B cell (primary cell): ENCODE measurements at regions not wholly inside any gene's neighbourhood (a gene's known extent, or its start where the extent isn't known, plus 50 kb on each side); places are given as distances from the start of the nearest gene placed in this dataset.

Source experiments
- ATAC-seq: fragments of 200-7000 bp; cut with Tn5 transposase; one replicate; pipeline ENCODE4 v1.10.0; 2021; ENCODE audit warnings: low read depth, mild to moderate bottlenecking, moderate number of reproducible peaks, moderate library complexity
- CTCF ChIA-PET: fragments of 350-600 bp; sonication (Branson Sonifier 250); formaldehyde crosslinking; loops from one replicate; lab custom pipeline; 2021; ENCODE audit warnings: antibody characterized with exemption, inconsistent platforms; lab: Charles Lee
- POLR2A ChIA-PET: fragments of 350-600 bp; sonication (Branson Sonifier 250); formaldehyde crosslinking; loops from one replicate; lab custom pipeline; 2021; ENCODE audit warnings: antibody characterized with exemption; lab: Charles Lee
- DNase-seq: peaks from one replicate; pipeline ENCODE4 v3.0.0; 2013
- H2AFZ ChIP-seq: 2 replicates; pipeline ENCODE4 v1.6.1; 2012; ENCODE audit warnings: mild to moderate bottlenecking, low read depth, low read length; ENCODE audit not compliant: insufficient read depth, poor library complexity, severe bottlenecking
- H3K27ac ChIP-seq, 2 donors: 1 replicate in 1 of 2; 2 replicates in 1 of 2; pipeline ENCODE4 v1.5.1; 2012 to 2013; ENCODE audit warnings: low read length in 2 of 2, mild to moderate bottlenecking in 2 of 2, moderate library complexity in 1 of 2
- H3K27me3 ChIP-seq, 4 experiments: fragments of 200-600 bp in 1 of 4; sonication (generic) in 1 of 4; replicated peaks in 1 of 4; 1 replicate in 2 of 4; 2 replicates in 2 of 4; pipeline versions ENCODE4 v1.6.1 to v1.7.0; 2013 to 2016; ENCODE audit warnings: low read length in 3 of 4, mild to moderate bottlenecking in 2 of 4, mixed read lengths in 1 of 4, moderate library complexity in 1 of 4; ENCODE audit not compliant: insufficient read depth in 4 of 4, control insufficient read depth in 3 of 4; ENCODE audit errors: control extremely low read depth in 1 of 4
- H3K36me3 ChIP-seq, 2 experiments: replicated peaks in 1 of 2; 1 replicate in 1 of 2; 2 replicates in 1 of 2; pipeline versions ENCODE4 v1.6.1 to v1.7.1; 2013; ENCODE audit warnings: low read length in 1 of 2; ENCODE audit not compliant: insufficient read depth in 2 of 2, control insufficient read depth in 1 of 2; ENCODE audit errors: control extremely low read depth in 1 of 2, extremely low read depth in 1 of 2
- H3K4me1 ChIP-seq, 2 donors: fragments of 200-600 bp in 1 of 2; sonication (generic) in 1 of 2; 1 replicate in 1 of 2; 2 replicates in 1 of 2; pipeline versions ENCODE4 v1.5.1 to v1.6.1; 2013 to 2017; ENCODE audit warnings: low read length in 2 of 2; ENCODE audit not compliant: control insufficient read depth in 2 of 2, insufficient read depth in 2 of 2
- H3K4me2 ChIP-seq: replicated peaks from 2 replicates; pipeline ENCODE3; 2012; ENCODE audit warnings: mild to moderate bottlenecking, low read depth, low read length; ENCODE audit not compliant: poor library complexity, severe bottlenecking
- H3K4me3 ChIP-seq, 5 experiments: fragments of 200-600 bp in 1 of 5; sonication (generic) in 1 of 5; 1 replicate in 3 of 5; 2 replicates in 2 of 5; pipeline versions ENCODE4 v1.5.1 to v1.7.0; 2011 to 2016; ENCODE audit warnings: low read length in 4 of 5, mild to moderate bottlenecking in 4 of 5, low read depth in 2 of 5, control low read depth in 1 of 5, moderate library complexity in 1 of 5; ENCODE audit not compliant: insufficient read depth in 1 of 5; ENCODE audit errors: control extremely low read depth in 1 of 5, extremely low read depth in 1 of 5
- H3K79me2 ChIP-seq: fragments of 200-600 bp; sonication (generic); one replicate; pipeline ENCODE4 v1.6.0; 2016; ENCODE audit warnings: low read length; ENCODE audit not compliant: control insufficient read depth, insufficient read depth
- H3K9ac ChIP-seq: fragments of 200-600 bp; sonication (generic); 2 replicates; pipeline ENCODE4 v1.6.1; 2017; ENCODE audit warnings: mild to moderate bottlenecking, low read length, moderate library complexity
- H3K9me3 ChIP-seq, 3 donors: one replicate each; pipeline versions ENCODE4 v1.6.1 to v1.7.1; 2013; ENCODE audit warnings: low read length in 2 of 3; ENCODE audit not compliant: control insufficient read depth in 2 of 3, insufficient read depth in 1 of 3; ENCODE audit errors: control extremely low read depth in 1 of 3
- H4K20me1 ChIP-seq: 2 replicates; pipeline ENCODE4 v1.6.0; 2012; ENCODE audit warnings: mild to moderate bottlenecking, low read length; ENCODE audit not compliant: insufficient read depth, control insufficient read depth, poor library complexity, severe bottlenecking
- H3K27ac Mint-ChIP-seq: one replicate; pipeline ENCODE4 v1.8.0; 2021; ENCODE audit warnings: mixed read lengths
- H3K27me3 Mint-ChIP-seq: one replicate; pipeline ENCODE4 v1.8.0; 2021; ENCODE audit warnings: mixed read lengths
- H3K4me1 Mint-ChIP-seq: one replicate; pipeline ENCODE4 v1.8.0; 2021; ENCODE audit warnings: mixed read lengths
- H3K4me3 Mint-ChIP-seq: one replicate; pipeline ENCODE4 v1.8.0; 2021; ENCODE audit warnings: mixed read lengths
- H3K9me3 Mint-ChIP-seq: one replicate; pipeline ENCODE4 v1.8.0; 2022; ENCODE audit warnings: mixed read lengths; ENCODE audit not compliant: insufficient read depth
- CTCF ChIP-seq: fragments of 200-600 bp; IDR thresholded peaks from one replicate; pipeline ENCODE4 v1.8.0; 2022; ENCODE audit warnings: antibody characterized with exemption, mild to moderate bottlenecking
- EZH2 ChIP-seq: IDR thresholded peaks from 2 replicates; pipeline ENCODE4 v1.6.1; 2012; ENCODE audit warnings: borderline replicate concordance, low read depth, mild to moderate bottlenecking, moderate library complexity, low read length; ENCODE audit not compliant: insufficient read depth, poor library complexity, severe bottlenecking
- WGBS: methylation state at CpG from one replicate; pipeline ENCODE4 v1.1.5; 2013; ENCODE audit warnings: missing lambda C conversion rate; ENCODE audit not compliant: insufficient coverage; 5-methylcytosine and 5-hydroxymethylcytosine counted together
- intact Hi-C: fragments of 100-400 bp; cut with micrococcal nuclease; formaldehyde crosslinking; loops from one replicate; pipeline ENCODE4 v1.10.0; 2022

- no peak overlapping the region for H3K9ac ChIP-seq
- POLR2A ChIA-PET, result no interaction called here
- H3K4me3 ChIP-seq, result no peak overlapping the region
- no peak overlapping the region for H3K4me2 ChIP-seq
- no peak overlapping the region for H3K4me3 Mint-ChIP-seq
- 90% methylated on average over 2 of the region's 4 CpGs for whole genome bisulfite sequencing
- H3K27ac Mint-ChIP-seq, result no peak overlapping the region
- no peak for ATAC-seq
- no peaks in the 10 kb centered on the region for H3K9me3 ChIP-seq
- H3K27me3 ChIP-seq, result no peaks in the 10 kb centered on the region
- H2AFZ ChIP-seq, result no peak overlapping the region
- no peaks in the 10 kb centered on the region for H3K36me3 ChIP-seq
- no peaks in the 10 kb centered on the region for H3K79me2 ChIP-seq
- no peaks in the 10 kb centered on the region for H3K4me1 Mint-ChIP-seq
- no peaks in the 10 kb centered on the region for H3K27me3 Mint-ChIP-seq
- no peaks in the 10 kb centered on the region for H3K4me1 ChIP-seq
- H3K27ac ChIP-seq, result no peak overlapping the region
- TF ChIP-seq CTCF (no peak), EZH2 (no peak)
- H3K9me3 Mint-ChIP-seq, result no peaks in the 10 kb centered on the region
- intact Hi-C loops, result no loop called here
- CTCF ChIA-PET, result no interaction called here
- DNase-seq, result no peak
- no peaks in the 10 kb centered on the region for H4K20me1 ChIP-seq
Measured at GRCh38 chr9:79015951-79016350, 555.8 kb upstream of the TLE4 start.

GRCh38 chr9:79020276-79020675, 551.5 kb upstream of the TLE4 start:
- H3K27ac Mint-ChIP-seq, result no peak overlapping the region
- 92% methylated on average over 3 of the region's 5 CpGs for WGBS

More at GRCh38 chr9:79020276-79020675, 551.5 kb upstream of the TLE4 start:
- TF ChIP-seq EZH2 (no peak), CTCF (no peak)
- Mint-ChIP-seq H3K27me3 (no peaks in the 10 kb centered on the region), H3K4me1 (no peaks in the 10 kb centered on the region), H3K9me3 (no peaks in the 10 kb centered on the region), H3K4me3 (no peak overlapping the region)
- Histone ChIP-seq H3K9ac (no peak overlapping the region), H3K79me2 (no peaks in the 10 kb centered on the region), H3K9me3 (no peaks in the 10 kb centered on the region), H3K4me2 (no peak overlapping the region), H4K20me1 (no peaks in the 10 kb centered on the region), H2AFZ (no peak overlapping the region), H3K4me3 (no peak overlapping the region), H3K27me3 (no peaks in the 10 kb centered on the region), H3K36me3 (no peaks in the 10 kb centered on the region), H3K4me1 (no peaks in the 10 kb centered on the region), H3K27ac (no peak overlapping the region)
- intact Hi-C loops, result no loop called here
- ChIA-PET CTCF (no interaction called here), POLR2A (no interaction called here)
- no peak for ATAC-seq
- DNase-seq, result no peak
